Calu3 (cell line): ENCODE measurements at regions not wholly inside any gene's neighbourhood (a gene's known extent, or its start where the extent isn't known, plus 50 kb on each side); places are given as distances from the start of the nearest gene placed in this dataset.

Experiments
- BruUV-seq: library from RNA; stranded (reverse); fragments of 400-500 nt; replicated peaks from 2 replicates; lab custom pipeline; 2021; lab: Mats Ljungman, UMichigan
- CTCF ChIA-PET: fragments of 300-600 bp; sonication (Branson Sonifier 250); formaldehyde crosslinking; loops from one replicate; lab custom pipeline; 2022; ENCODE audit warnings: antibody characterized with exemption; lab: Charles Lee
- DNase-seq: peaks from one replicate; pipeline ENCODE4 v3.0.0; 2022
- H3K27ac Mint-ChIP-seq: one replicate; pipeline ENCODE4 v1.8.0; 2022; ENCODE audit warnings: mixed read lengths; ENCODE audit not compliant: unreplicated experiment
- H3K27me3 Mint-ChIP-seq: one replicate; pipeline ENCODE4 v1.8.0; 2022; ENCODE audit warnings: mixed read lengths; ENCODE audit not compliant: unreplicated experiment
- H3K36me3 Mint-ChIP-seq: one replicate; pipeline ENCODE4 v1.8.0; 2022; ENCODE audit warnings: mild to moderate bottlenecking, moderate library complexity, mixed read lengths; ENCODE audit not compliant: insufficient read depth, unreplicated experiment
- H3K4me1 Mint-ChIP-seq: one replicate; pipeline ENCODE4 v1.8.0; 2022; ENCODE audit warnings: mild to moderate bottlenecking, low read depth, mixed read lengths; ENCODE audit not compliant: unreplicated experiment
- H3K4me3 Mint-ChIP-seq: one replicate; pipeline ENCODE4 v1.8.0; 2022; ENCODE audit warnings: mild to moderate bottlenecking, low read depth, moderate library complexity, mixed read lengths; ENCODE audit not compliant: unreplicated experiment
- H3K9me3 Mint-ChIP-seq: one replicate; pipeline ENCODE4 v1.8.0; 2022; ENCODE audit warnings: low read depth, mixed read lengths; ENCODE audit not compliant: unreplicated experiment
- CTCF ChIP-seq: fragments of 200-600 bp; IDR thresholded peaks from one replicate; pipeline ENCODE4 v1.8.0; 2022; ENCODE audit warnings: antibody characterized with exemption; ENCODE audit not compliant: unreplicated experiment
- intact Hi-C: fragments of 100-400 bp; cut with micrococcal nuclease; formaldehyde crosslinking; loops from one replicate; pipeline ENCODE4 v1.10.0; 2022; ENCODE audit not compliant: unreplicated experiment

- CTCF ChIA-PET = no interaction called here
Observed at GRCh38 chr12:93176165-93176564, 201.6 kb upstream of the NUDT4 start.

GRCh38 chr12:93176610-93177126, 201.1 kb upstream of the NUDT4 start:
- peaks cover 6% of the 10 kb centered on the region for H3K4me1 Mint-ChIP-seq
- BruUV-seq = no TSS peak
- no peaks in the 10 kb centered on the region for H3K36me3 Mint-ChIP-seq
- CTCF ChIA-PET = no interaction called here
- no peak overlapping the region for H3K27ac Mint-ChIP-seq
- H3K9me3 Mint-ChIP-seq = no peaks in the 10 kb centered on the region
- no peak for TF ChIP-seq CTCF
- H3K27me3 Mint-ChIP-seq = no peaks in the 10 kb centered on the region
- intact Hi-C loops = no loop called here
- no peak overlapping the region for H3K4me3 Mint-ChIP-seq
- no peak for DNase-seq

More at GRCh38 chr12:93176165-93176564, 201.6 kb upstream of the NUDT4 start:
- Mint-ChIP-seq H3K9me3 (no peaks in the 10 kb centered on the region), H3K4me1 (peaks cover 6% of the 10 kb centered on the region), H3K36me3 (no peaks in the 10 kb centered on the region), H3K27ac (no peak overlapping the region), H3K27me3 (no peaks in the 10 kb centered on the region), H3K4me3 (no peak overlapping the region)
- BruUV-seq = no TSS peak
- TF ChIP-seq CTCF = no peak
- no peak for DNase-seq
- intact Hi-C loops = no loop called here

- CTCF ChIA-PET = interaction anchor here (0.7 to 1.3 kb wide), 2 partner anchors 11 to 584 kb away, joined by 5 to 8 read pairs; no protein-coding TSS in a partner anchor
Observed at GRCh38 chr12:93177208-93178153, 200.2 kb upstream of the NUDT4 start.

More at GRCh38 chr12:93177208-93178153, 200.2 kb upstream of the NUDT4 start:
- no peak for TF ChIP-seq CTCF
- Mint-ChIP-seq H3K27me3 (no peaks in the 10 kb centered on the region), H3K9me3 (no peaks in the 10 kb centered on the region), H3K36me3 (no peaks in the 10 kb centered on the region), H3K4me1 (peaks cover 6% of the 10 kb centered on the region), H3K4me3 (no peak overlapping the region), H3K27ac (no peak overlapping the region)
- DNase-seq = no peak
- intact Hi-C loops = no loop called here
- no TSS peak for BruUV-seq
